ENCODE measurements at regions not wholly inside any gene's neighbourhood (a gene's known extent, or its start where the extent isn't known, plus 50 kb on each side); places are given as distances from the start of the nearest gene placed in this dataset.
"Not testable (repeated sequence)": the region's sequence is repeated elsewhere in the genome, so short reads cannot be mapped to it uniquely, and the experiment has no call there.

- DNase-seq, result no peak
These were observed 123.7 kb upstream of the ATP2B2 start for GRCh38 chr3:10628891-10629670.

- no peak for DNase-seq
These were observed 124.3 kb upstream of the ATP2B2 start for GRCh38 chr3:10629671-10630040.

GRCh38 chr3:10631224-10631623 lies 125.8 kb upstream of the ATP2B2 start:
- DNase-seq, result no peak

GRCh38 chr3:10632125-10632524 lies 126.7 kb upstream of the ATP2B2 start:
- no peak for DNase-seq

GRCh38 chr3:10632741-10633140 lies 127.4 kb upstream of the ATP2B2 start:
- no peak for DNase-seq

- no peak for DNase-seq
These were observed 130.2 kb upstream of the ATP2B2 start for GRCh38 chr3:10635446-10636076.

- no peak for DNase-seq
These were observed 132.0 kb upstream of the ATP2B2 start for GRCh38 chr3:10637342-10637741.

GRCh38 chr3:10638466-10638865 lies 133.1 kb upstream of the ATP2B2 start:
- DNase-seq, result no peak

- no peak for DNase-seq
These were observed 136.4 kb upstream of the ATP2B2 start for GRCh38 chr3:10641760-10642159.

- no peak for DNase-seq
These were observed 138.8 kb upstream of the ATP2B2 start for GRCh38 chr3:10644189-10644588.

- DNase-seq, result no peak
These were observed 140.4 kb upstream of the ATP2B2 start for GRCh38 chr3:10645800-10646199.

- DNase-seq, result no peak
These were observed 141.3 kb upstream of the ATP2B2 start for GRCh38 chr3:10646531-10647335.

- DNase-seq, result no peak
These were observed 142.0 kb upstream of the ATP2B2 start for GRCh38 chr3:10647376-10647775.

GRCh38 chr3:10648181-10648580 lies 142.8 kb upstream of the ATP2B2 start:
- no peak for DNase-seq

- not testable (repeated sequence) for DNase-seq
These were observed 144.1 kb upstream of the ATP2B2 start for GRCh38 chr3:10649463-10649862.

GRCh38 chr3:10651506-10651905 lies 146.1 kb upstream of the ATP2B2 start:
- DNase-seq, result no peak

- no peak for DNase-seq
These were observed 147.9 kb upstream of the ATP2B2 start for GRCh38 chr3:10653241-10653640.

GRCh38 chr3:10653866-10654611 lies 148.7 kb upstream of the ATP2B2 start:
- DNase-seq, result no peak

- no peak for DNase-seq
These were observed 149.7 kb upstream of the ATP2B2 start for GRCh38 chr3:10655105-10655504.

GRCh38 chr3:10657339-10657738 lies 152.0 kb upstream of the ATP2B2 start:
- DNase-seq, result not testable (repeated sequence)

- no peak for DNase-seq
These were observed 150.4 kb upstream of the SLC6A11 start for GRCh38 chr3:10665592-10665991.

GRCh38 chr3:10666621-10667020 lies 149.4 kb upstream of the SLC6A11 start:
- no peak for DNase-seq

- DNase-seq, result no peak
These were observed 148.8 kb upstream of the SLC6A11 start for GRCh38 chr3:10667269-10667668.

All from CD4-positive, alpha-beta T cell treated with Interferon gamma for 1 hour (primary cell).